Keratinocyte (primary cell): ENCODE measurements at regions not wholly inside any gene's neighbourhood (a gene's known extent, or its start where the extent isn't known, plus 50 kb on each side); places are given as distances from the start of the nearest gene placed in this dataset.

Experiments
- DNase-seq: peaks from one replicate; pipeline ENCODE4 v3.0.0-alpha.2; 2011; ENCODE audit warnings: low read depth, missing footprints, low spot score
- FAIRE-seq: peaks from 2 replicates; lab custom pipeline; 2011; peaks lifted over from hg19 to GRCh38; lab: Jason Lieb, UNC
- H2AFZ ChIP-seq: 2 replicates; pipeline ENCODE4 v1.6.0; 2012; ENCODE audit warnings: low read length, control low read depth, inconsistent platforms; ENCODE audit not compliant: control insufficient read depth
- H3K27ac ChIP-seq: 2 replicates; pipeline ENCODE4 v1.5.1; 2011; ENCODE audit warnings: low read length; ENCODE audit not compliant: control insufficient read depth, insufficient read depth
- H3K27me3 ChIP-seq: 3 replicates; pipeline ENCODE4 v1.6.0; 2011; ENCODE audit warnings: low read length; ENCODE audit not compliant: control insufficient read depth, insufficient read depth; ENCODE audit errors: extremely low read depth
- H3K36me3 ChIP-seq, 2 experiments: 2 replicates in 1 of 2; 3 replicates in 1 of 2; pipeline ENCODE4 v1.5.1; 2011; ENCODE audit warnings: low read length in 2 of 2, mild to moderate bottlenecking in 1 of 2; ENCODE audit not compliant: control insufficient read depth in 2 of 2, insufficient read depth in 2 of 2; ENCODE audit errors: extremely low read depth in 1 of 2
- H3K4me1 ChIP-seq: 3 replicates; pipeline ENCODE4 v1.5.1; 2011; ENCODE audit warnings: low read length; ENCODE audit not compliant: control insufficient read depth, insufficient read depth; ENCODE audit errors: extremely low read depth
- H3K4me2 ChIP-seq: 3 replicates; pipeline ENCODE4 v1.6.0; 2011; ENCODE audit warnings: low read depth, low read length; ENCODE audit not compliant: control insufficient read depth, insufficient read depth; ENCODE audit errors: extremely low read depth
- H3K4me3 ChIP-seq, 3 experiments: fragments of 200-600 bp in 1 of 3; sonication (generic) in 1 of 3; 2 replicates in 2 of 3; 3 replicates in 1 of 3; pipeline ENCODE4 v1.5.1; 2011 to 2016; ENCODE audit warnings: low read length in 3 of 3, mild to moderate bottlenecking in 3 of 3, control low read depth in 2 of 3, inconsistent platforms in 1 of 3, low read depth in 1 of 3, mixed read lengths in 1 of 3, mixed run types in 1 of 3, moderate library complexity in 1 of 3; ENCODE audit not compliant: control insufficient read depth in 2 of 3, insufficient read depth in 2 of 3; ENCODE audit errors: extremely low read depth in 1 of 3
- H3K79me2 ChIP-seq: 2 replicates; pipeline ENCODE4 v1.6.0; 2012; ENCODE audit warnings: low read length; ENCODE audit not compliant: control insufficient read depth, insufficient read depth
- H3K9ac ChIP-seq: 3 replicates; pipeline ENCODE4 v1.6.0; 2011; ENCODE audit warnings: low read length; ENCODE audit not compliant: control insufficient read depth, insufficient read depth; ENCODE audit errors: extremely low read depth
- H3K9me1 ChIP-seq: 3 replicates; pipeline ENCODE4 v1.6.0; 2011; ENCODE audit warnings: low read length; ENCODE audit not compliant: control insufficient read depth, insufficient read depth; ENCODE audit errors: extremely low read depth
- H3K9me3 ChIP-seq: 2 replicates; pipeline ENCODE4 v1.5.1; 2012; ENCODE audit warnings: low read depth, low read length; ENCODE audit not compliant: control insufficient read depth
- H4K20me1 ChIP-seq: 3 replicates; pipeline ENCODE4 v1.6.0; 2011; ENCODE audit warnings: low read length; ENCODE audit not compliant: control insufficient read depth, insufficient read depth; ENCODE audit errors: extremely low read depth
- EZH2 ChIP-seq: IDR thresholded peaks from one replicate; pipeline ENCODE4 v1.6.1; 2012; ENCODE audit warnings: inconsistent platforms, mild to moderate bottlenecking, low read length, moderate library complexity
- dilution Hi-C: fragments of 300-500 bp; cut with MboI; formaldehyde crosslinking; loops from one replicate; pipeline ENCODE4 v1.7.0; 2020; ENCODE audit warnings: low sequenced_read_pairs; ENCODE audit not compliant: extremely low pct_ligation_motif_present
- TF ChIP-seq, protein P1 (sequence below), 3 experiments: IDR thresholded peaks in 1 of 3; conservative IDR thresholded peaks in 1 of 3; optimal IDR thresholded peaks in 1 of 3; 2 replicates in 2 of 3; 3 replicates in 1 of 3; pipeline versions ENCODE3 to v1.5.1; 2011; ENCODE audit warnings: low read length in 3 of 3, mild to moderate bottlenecking in 3 of 3, moderate library complexity in 2 of 3, control low read depth in 1 of 3, inconsistent platforms in 1 of 3; ENCODE audit not compliant: insufficient read depth in 2 of 3; ENCODE audit errors: extremely low read depth in 1 of 3

DNA sequence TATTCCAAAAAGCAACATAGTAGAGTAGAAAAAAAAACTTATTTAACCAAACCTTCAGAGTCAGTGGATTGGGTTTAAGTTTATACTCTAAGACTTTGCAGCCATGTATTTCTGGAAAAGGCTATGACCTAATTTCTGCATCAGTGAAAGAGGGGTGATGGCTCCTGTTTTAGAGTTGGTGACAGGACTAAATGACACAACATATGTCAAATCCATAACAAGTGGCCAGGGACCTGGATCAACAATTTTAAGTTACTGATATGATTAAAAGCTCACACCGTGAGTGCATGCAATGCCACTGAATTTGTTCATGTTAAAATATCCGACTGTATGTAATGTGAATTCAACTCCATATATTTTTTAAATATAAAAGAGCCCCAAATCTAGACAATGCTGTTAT is 390.6 kb downstream of the TNS3 start:
- Histone ChIP-seq H3K9me1 (no peaks in the 10 kb centered on the region), H3K9ac (no peak overlapping the region), H4K20me1 (no peaks in the 10 kb centered on the region), H3K4me1 (no peaks in the 10 kb centered on the region), H3K4me2 (no peak overlapping the region), H3K9me3 (no peaks in the 10 kb centered on the region), H2AFZ (no peak overlapping the region), H3K4me3 (no peak overlapping the region), H3K79me2 (no peaks in the 10 kb centered on the region), H3K27ac (no peak overlapping the region), H3K27me3 (peaks cover 17% of the 10 kb centered on the region), H3K36me3 (no peaks in the 10 kb centered on the region)
- dilution Hi-C loops: no loop called here
- no peak for DNase-seq
- TF ChIP-seq, protein P1, sequence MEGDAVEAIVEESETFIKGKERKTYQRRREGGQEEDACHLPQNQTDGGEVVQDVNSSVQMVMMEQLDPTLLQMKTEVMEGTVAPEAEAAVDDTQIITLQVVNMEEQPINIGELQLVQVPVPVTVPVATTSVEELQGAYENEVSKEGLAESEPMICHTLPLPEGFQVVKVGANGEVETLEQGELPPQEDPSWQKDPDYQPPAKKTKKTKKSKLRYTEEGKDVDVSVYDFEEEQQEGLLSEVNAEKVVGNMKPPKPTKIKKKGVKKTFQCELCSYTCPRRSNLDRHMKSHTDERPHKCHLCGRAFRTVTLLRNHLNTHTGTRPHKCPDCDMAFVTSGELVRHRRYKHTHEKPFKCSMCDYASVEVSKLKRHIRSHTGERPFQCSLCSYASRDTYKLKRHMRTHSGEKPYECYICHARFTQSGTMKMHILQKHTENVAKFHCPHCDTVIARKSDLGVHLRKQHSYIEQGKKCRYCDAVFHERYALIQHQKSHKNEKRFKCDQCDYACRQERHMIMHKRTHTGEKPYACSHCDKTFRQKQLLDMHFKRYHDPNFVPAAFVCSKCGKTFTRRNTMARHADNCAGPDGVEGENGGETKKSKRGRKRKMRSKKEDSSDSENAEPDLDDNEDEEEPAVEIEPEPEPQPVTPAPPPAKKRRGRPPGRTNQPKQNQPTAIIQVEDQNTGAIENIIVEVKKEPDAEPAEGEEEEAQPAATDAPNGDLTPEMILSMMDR (optimal IDR thresholded peaks at IDR 0.05 in 1 of 3, IDR thresholded peaks at IDR 0.05 in 1 of 3, conservative IDR thresholded peaks at IDR 0.05 in 1 of 3; ENCODE audit: extremely low read depth in 1 of 3, insufficient read depth in 2 of 3, low read length in 3 of 3): no peak
- no peak for TF ChIP-seq EZH2
- no peak for FAIRE-seq

DNA sequence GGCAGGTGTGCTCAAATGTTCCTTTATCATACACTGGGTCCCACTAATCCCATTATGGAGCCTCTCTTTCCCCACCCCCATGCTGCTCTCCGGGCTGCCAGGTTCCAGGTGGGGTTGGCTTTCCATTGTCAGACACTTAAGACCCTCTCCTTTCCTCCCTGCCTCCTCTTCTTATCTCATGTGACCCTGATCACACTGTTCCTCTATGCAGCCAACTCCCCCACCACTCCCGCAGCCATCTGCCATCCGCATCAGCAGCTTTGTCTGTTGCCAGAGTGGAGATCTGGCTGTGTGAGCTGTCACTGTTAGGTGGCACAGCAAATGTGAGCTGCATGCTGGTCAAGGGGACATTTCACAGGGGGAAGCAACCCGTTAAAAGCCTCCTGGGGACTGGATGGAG is 391.4 kb downstream of the TNS3 start:
- Histone ChIP-seq H3K9me3 (no peaks in the 10 kb centered on the region), H2AFZ (no peak overlapping the region), H3K27me3 (peaks cover 17% of the 10 kb centered on the region), H4K20me1 (no peaks in the 10 kb centered on the region), H3K79me2 (no peaks in the 10 kb centered on the region), H3K4me2 (no peak overlapping the region), H3K27ac (no peak overlapping the region), H3K36me3 (no peaks in the 10 kb centered on the region), H3K9me1 (no peaks in the 10 kb centered on the region), H3K9ac (no peak overlapping the region), H3K4me1 (no peaks in the 10 kb centered on the region), H3K4me3 (no peak overlapping the region)
- dilution Hi-C loops: no loop called here
- FAIRE-seq: no peak
- no peak for TF ChIP-seq EZH2
- TF ChIP-seq, protein P1 (optimal IDR thresholded peaks at IDR 0.05 in 1 of 3, IDR thresholded peaks at IDR 0.05 in 1 of 3, conservative IDR thresholded peaks at IDR 0.05 in 1 of 3; ENCODE audit: extremely low read depth in 1 of 3, insufficient read depth in 2 of 3, low read length in 3 of 3): no peak
- no peak for DNase-seq
